HFF-Myc (cell line): ENCODE measurements at regions not wholly inside any gene's neighbourhood (a gene's known extent, or its start where the extent isn't known, plus 50 kb on each side); places are given as distances from the start of the nearest gene placed in this dataset.

Experiments used
- DNase-seq: peaks from one replicate; pipeline ENCODE4 v3.0.0-alpha.2; 2011; ENCODE audit warnings: low read depth; ENCODE audit errors: extremely low read depth
- H3K4me3 ChIP-seq: replicated peaks from 2 replicates; pipeline ENCODE4 v1.5.1; 2011; ENCODE audit warnings: low read depth, mild to moderate bottlenecking, control low read depth, low read length
- TF ChIP-seq, protein P1 (sequence below): IDR thresholded peaks from 2 replicates; pipeline ENCODE4 v1.5.1; 2012; ENCODE audit warnings: mild to moderate bottlenecking, low read depth, low read length, control low read depth; ENCODE audit errors: missing control alignments

DNA sequence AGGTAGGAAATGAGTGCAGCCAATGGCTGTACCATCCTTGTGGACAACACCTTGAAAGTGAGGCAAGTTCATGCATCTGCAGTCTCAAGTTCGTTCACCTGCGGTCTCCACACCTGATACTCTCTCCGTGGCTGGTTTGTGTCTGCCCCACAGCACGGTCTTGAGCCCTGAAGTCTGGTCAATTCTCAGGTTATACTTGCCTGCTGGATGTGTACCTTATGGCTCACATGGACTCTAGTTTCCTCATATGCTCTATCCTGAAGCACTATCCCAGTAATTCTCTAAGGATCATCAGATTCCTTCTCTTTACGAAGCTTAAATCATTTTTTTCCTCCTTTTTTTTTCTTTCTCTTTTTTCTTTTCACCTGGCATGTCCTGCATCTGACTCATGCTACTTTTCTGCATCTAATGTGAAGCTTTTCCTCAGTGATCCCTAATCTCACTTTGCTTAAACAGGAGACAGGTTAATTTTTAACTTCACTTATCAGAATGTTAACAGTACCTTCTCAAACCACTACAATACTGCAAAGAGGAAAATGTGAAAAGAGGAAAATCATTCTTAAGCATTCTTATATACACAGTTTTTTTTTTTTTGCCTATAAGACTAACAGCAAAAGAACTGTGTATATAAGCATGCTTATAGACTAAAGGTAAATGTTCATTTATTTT, 511.2 kb downstream of the SOX11 start:
- H3K4me3 ChIP-seq, result no peak overlapping the region
- DNase-seq, result no peak
- TF ChIP-seq, protein P1, sequence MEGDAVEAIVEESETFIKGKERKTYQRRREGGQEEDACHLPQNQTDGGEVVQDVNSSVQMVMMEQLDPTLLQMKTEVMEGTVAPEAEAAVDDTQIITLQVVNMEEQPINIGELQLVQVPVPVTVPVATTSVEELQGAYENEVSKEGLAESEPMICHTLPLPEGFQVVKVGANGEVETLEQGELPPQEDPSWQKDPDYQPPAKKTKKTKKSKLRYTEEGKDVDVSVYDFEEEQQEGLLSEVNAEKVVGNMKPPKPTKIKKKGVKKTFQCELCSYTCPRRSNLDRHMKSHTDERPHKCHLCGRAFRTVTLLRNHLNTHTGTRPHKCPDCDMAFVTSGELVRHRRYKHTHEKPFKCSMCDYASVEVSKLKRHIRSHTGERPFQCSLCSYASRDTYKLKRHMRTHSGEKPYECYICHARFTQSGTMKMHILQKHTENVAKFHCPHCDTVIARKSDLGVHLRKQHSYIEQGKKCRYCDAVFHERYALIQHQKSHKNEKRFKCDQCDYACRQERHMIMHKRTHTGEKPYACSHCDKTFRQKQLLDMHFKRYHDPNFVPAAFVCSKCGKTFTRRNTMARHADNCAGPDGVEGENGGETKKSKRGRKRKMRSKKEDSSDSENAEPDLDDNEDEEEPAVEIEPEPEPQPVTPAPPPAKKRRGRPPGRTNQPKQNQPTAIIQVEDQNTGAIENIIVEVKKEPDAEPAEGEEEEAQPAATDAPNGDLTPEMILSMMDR, result no peak

DNA sequence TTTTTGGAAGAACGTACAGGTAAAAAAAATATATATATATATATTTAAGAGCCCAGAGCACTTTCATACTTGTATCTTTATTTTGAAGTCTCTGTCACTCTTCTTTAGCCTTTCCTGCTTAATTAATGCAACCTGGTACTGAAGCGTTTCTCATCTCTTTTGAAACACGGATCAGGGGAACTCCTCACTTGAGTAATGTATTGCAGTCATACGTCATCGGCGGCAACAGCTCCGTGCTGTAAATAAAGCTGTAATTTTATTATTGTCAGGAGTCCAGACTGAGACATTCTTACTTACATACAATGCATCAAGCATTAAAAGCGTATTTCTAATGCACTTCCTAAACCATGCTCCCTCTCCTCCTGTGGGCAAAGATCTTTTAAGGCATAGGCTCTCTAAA, 514.7 kb downstream of the SOX11 start:
- H3K4me3 ChIP-seq, result no peak overlapping the region
- no peak for DNase-seq
- TF ChIP-seq, protein P1, result no peak

DNA sequence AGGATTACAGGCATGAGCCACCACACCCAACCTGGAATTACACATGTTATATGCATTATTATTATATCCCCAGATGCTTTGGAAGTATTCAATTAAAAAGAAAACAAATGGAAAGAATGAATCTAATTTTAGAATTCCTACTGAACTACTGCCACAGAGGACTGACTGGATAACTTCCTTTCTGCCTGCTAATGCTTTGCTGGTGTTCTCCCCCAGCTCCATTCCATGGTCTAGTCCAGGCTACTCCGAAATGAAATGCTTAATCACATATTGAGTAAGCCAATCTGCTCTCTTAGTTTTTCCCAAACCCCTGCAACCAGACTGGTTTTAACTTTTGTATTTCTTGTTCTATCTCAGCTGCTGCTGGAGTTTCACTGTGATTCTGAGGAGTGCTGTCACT, 519.1 kb downstream of the SOX11 start:
- TF ChIP-seq, protein P1, result no peak
- no peak for DNase-seq
- no peak overlapping the region for H3K4me3 ChIP-seq

DNA sequence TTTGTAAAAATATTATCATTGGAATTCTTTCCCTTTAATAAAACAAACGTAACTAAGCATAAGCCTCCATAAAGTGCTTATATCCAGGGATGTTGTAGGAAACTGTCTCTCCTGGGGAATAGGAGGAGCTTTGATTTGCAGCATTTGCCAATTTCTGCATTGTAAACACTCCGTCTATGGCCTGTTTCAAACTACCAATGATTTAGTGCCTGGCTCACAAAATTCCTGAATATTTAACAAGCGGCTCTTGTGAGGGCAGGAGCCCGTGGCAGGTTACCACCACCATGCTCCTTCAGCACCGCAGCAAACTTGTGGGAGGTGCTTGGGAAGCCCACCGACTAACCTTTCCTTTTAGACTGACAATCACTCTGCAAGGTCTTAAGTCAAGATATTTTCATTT, 520.3 kb downstream of the SOX11 start:
- no peak overlapping the region for H3K4me3 ChIP-seq
- TF ChIP-seq, protein P1, result no peak
- no peak for DNase-seq

DNA sequence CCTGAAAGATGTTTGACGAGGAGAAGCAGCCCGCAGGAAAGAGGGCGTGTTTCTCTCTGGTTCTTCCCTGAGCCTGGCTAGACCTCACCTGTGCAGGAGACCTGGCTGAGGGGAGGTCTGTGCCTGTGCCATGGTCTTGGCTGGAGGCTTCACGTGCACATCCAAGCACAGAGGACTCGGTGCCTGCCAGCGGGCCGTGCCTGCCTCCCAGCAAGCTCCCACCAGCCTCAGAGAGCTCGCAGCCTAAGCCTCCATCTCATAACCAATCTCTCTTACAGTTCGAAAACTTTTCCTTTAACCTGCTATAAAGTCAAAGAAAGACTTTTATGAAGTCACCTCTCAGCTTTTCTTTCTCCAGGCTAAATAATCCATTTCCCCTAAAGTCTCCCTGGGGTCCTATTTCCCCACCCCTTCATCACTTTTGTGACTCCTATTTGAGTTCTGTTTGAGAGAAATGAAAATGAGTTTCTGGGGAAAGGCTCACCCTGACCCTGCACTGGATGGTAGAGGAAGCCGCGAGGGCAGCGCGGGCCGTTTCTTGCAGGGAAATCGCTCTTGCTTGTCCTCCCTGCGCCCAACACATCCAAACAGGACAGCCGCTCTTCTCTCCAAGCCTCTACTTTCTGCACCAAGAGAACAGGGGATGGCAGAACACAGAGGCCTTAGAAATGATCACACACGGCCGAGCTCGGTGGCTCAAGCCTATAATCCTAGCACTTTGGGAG, 521.0 kb downstream of the SOX11 start:
- TF ChIP-seq, protein P1, result no peak
- H3K4me3 ChIP-seq, result no peak overlapping the region
- DNase-seq, result no peak

DNA sequence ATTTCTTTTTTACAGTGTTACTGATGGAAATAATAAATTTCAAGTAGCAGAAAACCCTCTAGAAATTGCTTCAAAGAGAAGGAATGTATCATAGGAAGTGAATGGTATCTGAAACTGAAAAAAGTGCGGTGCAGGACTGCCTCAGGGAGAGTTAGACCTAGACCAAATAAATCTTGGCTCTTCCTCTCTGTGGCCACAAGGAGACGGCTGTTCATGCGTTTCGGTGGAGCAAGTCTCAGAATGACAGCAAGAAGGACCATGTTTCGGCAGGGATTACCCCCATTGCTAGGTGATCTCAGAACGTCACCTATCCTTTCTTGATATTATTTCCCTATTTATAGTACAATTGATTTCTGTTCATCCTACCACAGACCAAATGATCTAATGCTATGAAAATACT, 522.3 kb downstream of the SOX11 start:
- no peak for DNase-seq
- H3K4me3 ChIP-seq, result no peak overlapping the region
- TF ChIP-seq, protein P1, result no peak
